B cell (primary cell): ENCODE measurements at regions not wholly inside any gene's neighbourhood (a gene's known extent, or its start where the extent isn't known, plus 50 kb on each side); places are given as distances from the start of the nearest gene placed in this dataset.
"Not testable (repeated sequence)": the region's sequence is repeated elsewhere in the genome, so short reads cannot be mapped to it uniquely, and the experiment has no call there.

Source experiments
- ATAC-seq: fragments of 200-7000 bp; cut with Tn5 transposase; one replicate; pipeline ENCODE4 v1.10.0; 2021; ENCODE audit warnings: low read depth, mild to moderate bottlenecking, moderate number of reproducible peaks, moderate library complexity
- CTCF ChIA-PET: fragments of 350-600 bp; sonication (Branson Sonifier 250); formaldehyde crosslinking; loops from one replicate; lab custom pipeline; 2021; ENCODE audit warnings: antibody characterized with exemption, inconsistent platforms; lab: Charles Lee
- POLR2A ChIA-PET: fragments of 350-600 bp; sonication (Branson Sonifier 250); formaldehyde crosslinking; loops from one replicate; lab custom pipeline; 2021; ENCODE audit warnings: antibody characterized with exemption; lab: Charles Lee
- DNase-seq: peaks from one replicate; pipeline ENCODE4 v3.0.0; 2013
- H2AFZ ChIP-seq: 2 replicates; pipeline ENCODE4 v1.6.1; 2012; ENCODE audit warnings: mild to moderate bottlenecking, low read depth, low read length; ENCODE audit not compliant: insufficient read depth, poor library complexity, severe bottlenecking
- H3K27ac ChIP-seq, 2 donors: 1 replicate in 1 of 2; 2 replicates in 1 of 2; pipeline ENCODE4 v1.5.1; 2012 to 2013; ENCODE audit warnings: low read length in 2 of 2, mild to moderate bottlenecking in 2 of 2, moderate library complexity in 1 of 2
- H3K27me3 ChIP-seq, 4 experiments: fragments of 200-600 bp in 1 of 4; sonication (generic) in 1 of 4; replicated peaks in 1 of 4; 1 replicate in 2 of 4; 2 replicates in 2 of 4; pipeline versions ENCODE4 v1.6.1 to v1.7.0; 2013 to 2016; ENCODE audit warnings: low read length in 3 of 4, mild to moderate bottlenecking in 2 of 4, mixed read lengths in 1 of 4, moderate library complexity in 1 of 4; ENCODE audit not compliant: insufficient read depth in 4 of 4, control insufficient read depth in 3 of 4; ENCODE audit errors: control extremely low read depth in 1 of 4
- H3K36me3 ChIP-seq, 2 experiments: replicated peaks in 1 of 2; 1 replicate in 1 of 2; 2 replicates in 1 of 2; pipeline versions ENCODE4 v1.6.1 to v1.7.1; 2013; ENCODE audit warnings: low read length in 1 of 2; ENCODE audit not compliant: insufficient read depth in 2 of 2, control insufficient read depth in 1 of 2; ENCODE audit errors: control extremely low read depth in 1 of 2, extremely low read depth in 1 of 2
- H3K4me1 ChIP-seq, 2 donors: fragments of 200-600 bp in 1 of 2; sonication (generic) in 1 of 2; 1 replicate in 1 of 2; 2 replicates in 1 of 2; pipeline versions ENCODE4 v1.5.1 to v1.6.1; 2013 to 2017; ENCODE audit warnings: low read length in 2 of 2; ENCODE audit not compliant: control insufficient read depth in 2 of 2, insufficient read depth in 2 of 2
- H3K4me2 ChIP-seq: replicated peaks from 2 replicates; pipeline ENCODE3; 2012; ENCODE audit warnings: mild to moderate bottlenecking, low read depth, low read length; ENCODE audit not compliant: poor library complexity, severe bottlenecking
- H3K4me3 ChIP-seq, 5 experiments: fragments of 200-600 bp in 1 of 5; sonication (generic) in 1 of 5; 1 replicate in 3 of 5; 2 replicates in 2 of 5; pipeline versions ENCODE4 v1.5.1 to v1.7.0; 2011 to 2016; ENCODE audit warnings: low read length in 4 of 5, mild to moderate bottlenecking in 4 of 5, low read depth in 2 of 5, control low read depth in 1 of 5, moderate library complexity in 1 of 5; ENCODE audit not compliant: insufficient read depth in 1 of 5; ENCODE audit errors: control extremely low read depth in 1 of 5, extremely low read depth in 1 of 5
- H3K79me2 ChIP-seq: fragments of 200-600 bp; sonication (generic); one replicate; pipeline ENCODE4 v1.6.0; 2016; ENCODE audit warnings: low read length; ENCODE audit not compliant: control insufficient read depth, insufficient read depth
- H3K9ac ChIP-seq: fragments of 200-600 bp; sonication (generic); 2 replicates; pipeline ENCODE4 v1.6.1; 2017; ENCODE audit warnings: mild to moderate bottlenecking, low read length, moderate library complexity
- H3K9me3 ChIP-seq, 3 donors: one replicate each; pipeline versions ENCODE4 v1.6.1 to v1.7.1; 2013; ENCODE audit warnings: low read length in 2 of 3; ENCODE audit not compliant: control insufficient read depth in 2 of 3, insufficient read depth in 1 of 3; ENCODE audit errors: control extremely low read depth in 1 of 3
- H4K20me1 ChIP-seq: 2 replicates; pipeline ENCODE4 v1.6.0; 2012; ENCODE audit warnings: mild to moderate bottlenecking, low read length; ENCODE audit not compliant: insufficient read depth, control insufficient read depth, poor library complexity, severe bottlenecking
- H3K27ac Mint-ChIP-seq: one replicate; pipeline ENCODE4 v1.8.0; 2021; ENCODE audit warnings: mixed read lengths
- H3K27me3 Mint-ChIP-seq: one replicate; pipeline ENCODE4 v1.8.0; 2021; ENCODE audit warnings: mixed read lengths
- H3K4me1 Mint-ChIP-seq: one replicate; pipeline ENCODE4 v1.8.0; 2021; ENCODE audit warnings: mixed read lengths
- H3K4me3 Mint-ChIP-seq: one replicate; pipeline ENCODE4 v1.8.0; 2021; ENCODE audit warnings: mixed read lengths
- H3K9me3 Mint-ChIP-seq: one replicate; pipeline ENCODE4 v1.8.0; 2022; ENCODE audit warnings: mixed read lengths; ENCODE audit not compliant: insufficient read depth
- EZH2 ChIP-seq: IDR thresholded peaks from 2 replicates; pipeline ENCODE4 v1.6.1; 2012; ENCODE audit warnings: borderline replicate concordance, low read depth, mild to moderate bottlenecking, moderate library complexity, low read length; ENCODE audit not compliant: insufficient read depth, poor library complexity, severe bottlenecking
- WGBS: methylation state at CpG from one replicate; pipeline ENCODE4 v1.1.5; 2013; ENCODE audit warnings: missing lambda C conversion rate; ENCODE audit not compliant: insufficient coverage; 5-methylcytosine and 5-hydroxymethylcytosine counted together
- intact Hi-C: fragments of 100-400 bp; cut with micrococcal nuclease; formaldehyde crosslinking; loops from one replicate; pipeline ENCODE4 v1.10.0; 2022
- TF ChIP-seq, protein P1 (sequence below): fragments of 200-600 bp; IDR thresholded peaks from one replicate; pipeline ENCODE4 v1.8.0; 2022; ENCODE audit warnings: antibody characterized with exemption, mild to moderate bottlenecking

DNA sequence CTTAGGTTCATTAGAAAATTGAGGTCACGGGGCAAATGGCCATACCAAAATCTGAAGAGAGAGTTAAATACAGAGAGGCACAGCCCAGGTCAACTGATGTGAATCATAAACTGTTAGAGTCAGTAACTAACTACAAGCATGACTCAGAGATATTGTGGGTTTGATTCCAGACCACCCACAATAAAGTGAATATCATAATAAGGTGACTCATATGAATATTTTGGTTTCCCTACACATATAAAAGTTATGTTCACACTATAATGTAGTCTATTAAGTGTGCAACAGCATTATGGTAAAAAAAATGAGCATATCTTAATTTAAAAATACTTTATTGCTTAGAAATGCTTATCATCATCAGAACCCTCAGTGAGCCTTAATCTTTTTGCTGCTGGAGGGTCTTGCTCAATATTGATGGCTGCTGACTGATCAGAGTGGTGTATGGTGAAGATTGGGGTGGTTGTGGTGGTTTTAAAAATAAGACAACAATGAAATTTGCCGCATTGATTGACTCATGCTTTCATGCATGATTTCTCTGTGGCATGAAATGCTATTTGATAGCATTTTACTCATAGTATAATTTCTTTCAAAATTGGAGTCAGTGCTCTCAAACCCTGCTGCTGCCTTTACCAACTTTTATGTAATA, 53.1 kb upstream of the EDIL3 start:
- Mint-ChIP-seq H3K27ac (no peak overlapping the region), H3K4me1 (no peaks in the 10 kb centered on the region), H3K4me3 (no peak overlapping the region), H3K27me3 (no peaks in the 10 kb centered on the region), H3K9me3 (no peaks in the 10 kb centered on the region)
- H3K4me1 ChIP-seq: no peaks in the 10 kb centered on the region
- no peaks in the 10 kb centered on the region for H3K36me3 ChIP-seq
- no peak for DNase-seq
- no peaks in the 10 kb centered on the region for H4K20me1 ChIP-seq
- H3K27me3 ChIP-seq: no peaks in the 10 kb centered on the region
- H3K79me2 ChIP-seq: no peaks in the 10 kb centered on the region
- POLR2A ChIA-PET: no interaction called here
- no peak for ATAC-seq
- CTCF ChIA-PET: no interaction called here
- H2AFZ ChIP-seq: no peak overlapping the region
- no peak overlapping the region for H3K9ac ChIP-seq
- no peaks in the 10 kb centered on the region for H3K9me3 ChIP-seq
- no peak overlapping the region for H3K27ac ChIP-seq
- intact Hi-C loops: no loop called here
- H3K4me3 ChIP-seq: no peak overlapping the region
- no peak overlapping the region for H3K4me2 ChIP-seq
- no CpG with 5 or more reads among the region's 2 CpGs for WGBS
- TF ChIP-seq EZH2: no peak
- TF ChIP-seq, protein P1, sequence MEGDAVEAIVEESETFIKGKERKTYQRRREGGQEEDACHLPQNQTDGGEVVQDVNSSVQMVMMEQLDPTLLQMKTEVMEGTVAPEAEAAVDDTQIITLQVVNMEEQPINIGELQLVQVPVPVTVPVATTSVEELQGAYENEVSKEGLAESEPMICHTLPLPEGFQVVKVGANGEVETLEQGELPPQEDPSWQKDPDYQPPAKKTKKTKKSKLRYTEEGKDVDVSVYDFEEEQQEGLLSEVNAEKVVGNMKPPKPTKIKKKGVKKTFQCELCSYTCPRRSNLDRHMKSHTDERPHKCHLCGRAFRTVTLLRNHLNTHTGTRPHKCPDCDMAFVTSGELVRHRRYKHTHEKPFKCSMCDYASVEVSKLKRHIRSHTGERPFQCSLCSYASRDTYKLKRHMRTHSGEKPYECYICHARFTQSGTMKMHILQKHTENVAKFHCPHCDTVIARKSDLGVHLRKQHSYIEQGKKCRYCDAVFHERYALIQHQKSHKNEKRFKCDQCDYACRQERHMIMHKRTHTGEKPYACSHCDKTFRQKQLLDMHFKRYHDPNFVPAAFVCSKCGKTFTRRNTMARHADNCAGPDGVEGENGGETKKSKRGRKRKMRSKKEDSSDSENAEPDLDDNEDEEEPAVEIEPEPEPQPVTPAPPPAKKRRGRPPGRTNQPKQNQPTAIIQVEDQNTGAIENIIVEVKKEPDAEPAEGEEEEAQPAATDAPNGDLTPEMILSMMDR: no peak

DNA sequence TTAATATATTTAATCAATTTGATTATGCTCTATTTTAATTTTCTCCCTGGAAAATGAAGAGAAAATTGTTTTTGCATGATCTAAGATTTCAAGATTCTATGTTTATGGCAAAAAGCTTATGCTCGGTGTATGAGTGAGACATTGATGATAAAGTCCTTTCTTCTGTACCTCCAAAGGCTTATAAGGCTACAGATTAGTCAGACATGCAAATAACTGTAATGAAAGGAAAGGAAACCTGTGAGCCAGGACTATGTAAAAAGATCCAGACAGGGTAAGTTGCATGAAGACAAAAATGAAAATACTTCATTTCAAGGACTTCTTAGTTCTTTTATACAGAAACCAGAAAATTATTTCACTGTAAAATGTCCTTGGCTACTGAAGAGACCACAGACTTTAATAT, 52.2 kb upstream of the EDIL3 start:
- no peak overlapping the region for H3K4me2 ChIP-seq
- no peaks in the 10 kb centered on the region for H3K9me3 Mint-ChIP-seq
- H3K27ac ChIP-seq: no peak overlapping the region
- TF ChIP-seq, protein P1: no peak
- TF ChIP-seq EZH2: no peak
- H3K4me3 ChIP-seq: no peak overlapping the region
- H4K20me1 ChIP-seq: no peaks in the 10 kb centered on the region
- POLR2A ChIA-PET: no interaction called here
- no peaks in the 10 kb centered on the region for H3K4me1 Mint-ChIP-seq
- CTCF ChIA-PET: no interaction called here
- no peak overlapping the region for H2AFZ ChIP-seq
- H3K4me1 ChIP-seq: no peaks in the 10 kb centered on the region
- intact Hi-C loops: no loop called here
- ATAC-seq (no peak), DNase-seq (no peak)
- no peak overlapping the region for H3K9ac ChIP-seq
- no peaks in the 10 kb centered on the region for H3K9me3 ChIP-seq
- H3K4me3 Mint-ChIP-seq: no peak overlapping the region
- no peaks in the 10 kb centered on the region for H3K27me3 ChIP-seq
- WGBS: no CpG with 5 or more reads among the region's 1 CpG
- H3K79me2 ChIP-seq: no peaks in the 10 kb centered on the region
- no peaks in the 10 kb centered on the region for H3K27me3 Mint-ChIP-seq
- no peak overlapping the region for H3K27ac Mint-ChIP-seq
- no peaks in the 10 kb centered on the region for H3K36me3 ChIP-seq

DNA sequence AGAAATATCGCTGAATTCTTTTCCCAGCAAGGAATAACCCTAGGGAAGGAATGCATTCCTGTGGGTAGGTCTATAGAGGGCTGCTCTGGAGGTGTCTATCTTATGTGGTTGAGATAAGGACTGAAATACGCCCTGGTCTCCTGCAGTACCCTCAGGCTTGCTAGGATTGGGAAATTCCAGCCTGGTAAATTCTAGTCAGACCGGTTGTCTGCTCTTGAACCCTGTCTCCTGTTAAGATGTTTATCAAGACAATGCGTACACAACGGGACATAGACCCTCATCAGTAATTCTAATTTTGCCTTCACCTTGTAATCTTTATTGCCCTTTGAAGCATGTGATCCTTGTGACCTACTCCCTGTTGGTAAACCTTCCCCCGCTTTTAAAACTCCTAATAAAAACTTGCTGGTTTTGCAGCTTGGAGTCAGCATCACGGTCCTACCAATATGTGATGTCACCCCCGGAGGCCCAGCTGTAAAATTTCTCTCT, 51.2 kb upstream of the EDIL3 start:
- H3K36me3 ChIP-seq, POLR2A ChIA-PET, H3K9me3 Mint-ChIP-seq, H3K4me1 ChIP-seq, H3K27me3 Mint-ChIP-seq, H3K79me2 ChIP-seq, H3K27ac Mint-ChIP-seq, H3K27me3 ChIP-seq, H3K9me3 ChIP-seq, H3K4me2 ChIP-seq, H2AFZ ChIP-seq, CTCF ChIA-PET, H3K27ac ChIP-seq, H3K9ac ChIP-seq, ATAC-seq, DNase-seq, H3K4me3 Mint-ChIP-seq, H4K20me1 ChIP-seq, H3K4me3 ChIP-seq, intact Hi-C loops, H3K4me1 Mint-ChIP-seq: not testable (repeated sequence)
- WGBS: 89% methylated on average over 6 of the region's 8 CpGs
